Vagina (tissue), 2 donors: ENCODE measurements at regions not wholly inside any gene's neighbourhood (a gene's known extent, or its start where the extent isn't known, plus 50 kb on each side); places are given as distances from the start of the nearest gene placed in this dataset.

Source experiments
- CTCF ChIP-seq, 3 experiments: fragments of 450-650 bp in 2 of 3; fragments of 200-600 bp in 1 of 3; sonication (generic) in 1 of 3; IDR thresholded peaks; one replicate each; pipeline ENCODE4 v1.5.1; 2017 to 2019; ENCODE audit warnings: antibody characterized with exemption in 3 of 3, mild to moderate bottlenecking in 2 of 3, moderate library complexity in 2 of 3
- POLR2A ChIP-seq, 2 donors: fragments of 450-650 bp; IDR thresholded peaks; one replicate each; pipeline ENCODE4 v1.6.1; 2017; ENCODE audit warnings: antibody characterized with exemption in 2 of 2, mild to moderate bottlenecking in 2 of 2, moderate library complexity in 2 of 2

- TF ChIP-seq POLR2A (IDR thresholded peaks at IDR 0.05) (no peak), CTCF (IDR thresholded peaks at IDR 0.05) (no peak)
These were observed 231.7 kb upstream of the C1orf174 start for GRCh38 chr1:4131734-4132133.
